DND-41 (cell line): ENCODE measurements at regions not wholly inside any gene's neighbourhood (a gene's known extent, or its start where the extent isn't known, plus 50 kb on each side); places are given as distances from the start of the nearest gene placed in this dataset.

Experiments
- CTCF ChIP-seq: IDR thresholded peaks from 2 replicates; pipeline ENCODE4 v1.5.1; 2012; ENCODE audit warnings: borderline replicate concordance, low read length, moderate library complexity, mild to moderate bottlenecking; ENCODE audit not compliant: poor library complexity, severe bottlenecking; ENCODE audit errors: extremely low read depth
- EZH2 ChIP-seq: IDR thresholded peaks from 3 replicates; pipeline ENCODE4 v1.6.1; 2012; ENCODE audit warnings: borderline replicate concordance, low read depth, mild to moderate bottlenecking, moderate library complexity, low read length, inconsistent platforms; ENCODE audit not compliant: severe bottlenecking

GRCh38 chr4:96139251-96139929 lies 299.5 kb downstream of the PDHA2 start:
- TF ChIP-seq CTCF (no peak), EZH2 (no peak)
